CD14-positive monocyte (primary cell): ENCODE measurements at regions not wholly inside any gene's neighbourhood (a gene's known extent, or its start where the extent isn't known, plus 50 kb on each side); places are given as distances from the start of the nearest gene placed in this dataset.

Experiments used
- DNase-seq, 3 donors: peaks; one replicate each; pipeline ENCODE4 v3.0.0-alpha.2; 2011 to 2022
- H2AFZ ChIP-seq: 2 replicates; pipeline ENCODE4 v1.6.0; 2012; ENCODE audit warnings: mild to moderate bottlenecking, low read depth, low read length, inconsistent platforms; ENCODE audit not compliant: insufficient read depth, poor library complexity, severe bottlenecking
- H3K27ac ChIP-seq, 2 donors: 1 replicate in 1 of 2; 2 replicates in 1 of 2; pipeline ENCODE4 v1.5.1; 2012 to 2013; ENCODE audit warnings: low read length in 2 of 2, control low read depth in 1 of 2, inconsistent platforms in 1 of 2, low read depth in 1 of 2, mild to moderate bottlenecking in 1 of 2
- H3K27me3 ChIP-seq, 2 donors: one replicate each; pipeline versions ENCODE4 v1.6.0 to v1.6.1; 2011 to 2013; ENCODE audit warnings: low read length in 2 of 2; ENCODE audit not compliant: control insufficient read depth in 2 of 2, insufficient read depth in 2 of 2
- H3K36me3 ChIP-seq, 2 donors: replicated peaks in 1 of 2; 1 replicate in 1 of 2; 2 replicates in 1 of 2; pipeline versions ENCODE4 v1.5.1 to v1.6.1; 2012 to 2013; ENCODE audit warnings: low read length in 2 of 2, control low read depth in 1 of 2, inconsistent platforms in 1 of 2, mild to moderate bottlenecking in 1 of 2; ENCODE audit not compliant: insufficient read depth in 2 of 2, control insufficient read depth in 1 of 2
- H3K4me1 ChIP-seq, 2 donors: 1 replicate in 1 of 2; 2 replicates in 1 of 2; pipeline versions ENCODE4 v1.5.1 to v1.6.1; 2012 to 2013; ENCODE audit warnings: low read length in 2 of 2, control low read depth in 1 of 2, inconsistent platforms in 1 of 2, mild to moderate bottlenecking in 1 of 2, moderate library complexity in 1 of 2; ENCODE audit not compliant: insufficient read depth in 2 of 2, control insufficient read depth in 1 of 2
- H3K4me2 ChIP-seq: replicated peaks from 2 replicates; pipeline ENCODE3; 2012; ENCODE audit warnings: low read length, moderate library complexity, mild to moderate bottlenecking; ENCODE audit not compliant: poor library complexity, severe bottlenecking; ENCODE audit errors: extremely low read depth
- H3K4me3 ChIP-seq, 3 experiments: fragments of 200-600 bp in 1 of 3; sonication (generic) in 1 of 3; replicated peaks in 1 of 3; 1 replicate in 2 of 3; 2 replicates in 1 of 3; pipeline ENCODE4 v1.5.1; 2011 to 2013; ENCODE audit warnings: low read length in 3 of 3, mild to moderate bottlenecking in 3 of 3, control low read depth in 2 of 3, low read depth in 2 of 3, inconsistent platforms in 1 of 3, moderate library complexity in 1 of 3
- H3K79me2 ChIP-seq: 2 replicates; pipeline ENCODE4 v1.6.0; 2012; ENCODE audit warnings: mild to moderate bottlenecking, control low read depth, inconsistent platforms, low read length, moderate library complexity; ENCODE audit not compliant: insufficient read depth
- H3K9ac ChIP-seq: 2 replicates; pipeline ENCODE4 v1.6.0; 2017; ENCODE audit warnings: low read length, mild to moderate bottlenecking; ENCODE audit not compliant: insufficient read depth, poor library complexity, severe bottlenecking
- H3K9me3 ChIP-seq, 2 donors: replicated peaks in 1 of 2; 1 replicate in 1 of 2; 2 replicates in 1 of 2; pipeline versions ENCODE4 v1.5.1 to v1.6.1; 2012 to 2013; ENCODE audit warnings: low read length in 2 of 2, control low read depth in 1 of 2; ENCODE audit not compliant: control insufficient read depth in 1 of 2, insufficient read depth in 1 of 2
- H4K20me1 ChIP-seq: 2 replicates; pipeline ENCODE4 v1.6.0; 2012; ENCODE audit warnings: mild to moderate bottlenecking, low read length, control low read depth, moderate library complexity; ENCODE audit not compliant: insufficient read depth
- H3K27ac Mint-ChIP-seq, 7 donors: one replicate each; pipeline ENCODE4 v1.8.0; 2020; ENCODE audit warnings: mild to moderate bottlenecking in 7 of 7, mixed read lengths in 7 of 7, moderate library complexity in 6 of 7, inconsistent platforms in 2 of 7
- H3K27me3 Mint-ChIP-seq, 3 donors: one replicate each; pipeline ENCODE4 v1.8.0; 2021 to 2022; ENCODE audit warnings: low read depth in 3 of 3, mild to moderate bottlenecking in 3 of 3, mixed read lengths in 3 of 3, moderate library complexity in 3 of 3, inconsistent platforms in 1 of 3
- H3K36me3 Mint-ChIP-seq, 2 donors: one replicate each; pipeline ENCODE4 v1.8.0; 2020; ENCODE audit warnings: mixed read lengths in 2 of 2, inconsistent platforms in 1 of 2, mild to moderate bottlenecking in 1 of 2
- H3K4me1 Mint-ChIP-seq: one replicate; pipeline ENCODE4 v1.8.0; 2020; ENCODE audit warnings: mild to moderate bottlenecking, mixed read lengths
- H3K4me3 Mint-ChIP-seq, 2 donors: one replicate each; pipeline ENCODE4 v1.8.0; 2020; ENCODE audit warnings: mild to moderate bottlenecking in 2 of 2, mixed read lengths in 2 of 2, moderate library complexity in 1 of 2
- H3K9me3 Mint-ChIP-seq, 7 donors: one replicate each; pipeline ENCODE4 v1.8.0; 2020 to 2022; ENCODE audit warnings: mixed read lengths in 7 of 7, mild to moderate bottlenecking in 6 of 7, moderate library complexity in 6 of 7, inconsistent platforms in 2 of 7
- WGBS: methylation state at CpG from one replicate; pipeline ENCODE4 v1.1.5; 2013; ENCODE audit warnings: missing lambda C conversion rate; ENCODE audit not compliant: insufficient coverage; 5-methylcytosine and 5-hydroxymethylcytosine counted together
- intact Hi-C, 2 donors: fragments of 100-400 bp; cut with micrococcal nuclease; formaldehyde crosslinking; loops; one replicate each; pipeline versions ENCODE4 v1.15.0 to v1.15.1; 2023
- TF ChIP-seq, protein P1 (sequence below): fragments of 200-600 bp; IDR thresholded peaks from one replicate; pipeline ENCODE4 v1.8.0; 2022; ENCODE audit warnings: antibody characterized with exemption, mild to moderate bottlenecking

DNA sequence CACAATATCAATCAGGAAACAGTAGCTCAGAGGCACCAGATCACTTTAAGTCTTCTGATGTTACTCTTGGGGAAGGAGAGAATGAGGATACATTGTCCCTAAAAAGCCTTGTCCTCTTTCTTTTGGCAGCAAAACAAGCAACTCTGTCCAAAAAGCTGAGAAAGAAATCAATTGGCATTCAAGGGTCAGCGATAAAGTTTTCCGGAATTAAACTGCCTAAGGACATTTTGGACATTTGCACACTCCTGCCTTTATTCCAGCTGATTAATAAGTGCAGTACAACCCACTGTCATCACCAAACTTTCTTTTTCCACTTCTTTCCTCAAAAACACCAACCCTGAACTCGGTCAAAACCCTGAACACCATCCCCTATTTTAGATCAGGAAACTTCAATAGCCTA is 85.8 kb upstream of the FAM9A start:
- no peaks in the 10 kb centered on the region for H4K20me1 ChIP-seq
- no peak overlapping the region for H2AFZ ChIP-seq
- H3K36me3 ChIP-seq = no peaks in the 10 kb centered on the region
- H3K79me2 ChIP-seq = no peaks in the 10 kb centered on the region
- peaks cover 4 to 7% (median 7%) of the 10 kb centered on the region in 3 donors for H3K27me3 Mint-ChIP-seq
- H3K4me1 Mint-ChIP-seq = no peaks in the 10 kb centered on the region
- H3K4me3 ChIP-seq = no peak overlapping the region
- TF ChIP-seq, protein P1, sequence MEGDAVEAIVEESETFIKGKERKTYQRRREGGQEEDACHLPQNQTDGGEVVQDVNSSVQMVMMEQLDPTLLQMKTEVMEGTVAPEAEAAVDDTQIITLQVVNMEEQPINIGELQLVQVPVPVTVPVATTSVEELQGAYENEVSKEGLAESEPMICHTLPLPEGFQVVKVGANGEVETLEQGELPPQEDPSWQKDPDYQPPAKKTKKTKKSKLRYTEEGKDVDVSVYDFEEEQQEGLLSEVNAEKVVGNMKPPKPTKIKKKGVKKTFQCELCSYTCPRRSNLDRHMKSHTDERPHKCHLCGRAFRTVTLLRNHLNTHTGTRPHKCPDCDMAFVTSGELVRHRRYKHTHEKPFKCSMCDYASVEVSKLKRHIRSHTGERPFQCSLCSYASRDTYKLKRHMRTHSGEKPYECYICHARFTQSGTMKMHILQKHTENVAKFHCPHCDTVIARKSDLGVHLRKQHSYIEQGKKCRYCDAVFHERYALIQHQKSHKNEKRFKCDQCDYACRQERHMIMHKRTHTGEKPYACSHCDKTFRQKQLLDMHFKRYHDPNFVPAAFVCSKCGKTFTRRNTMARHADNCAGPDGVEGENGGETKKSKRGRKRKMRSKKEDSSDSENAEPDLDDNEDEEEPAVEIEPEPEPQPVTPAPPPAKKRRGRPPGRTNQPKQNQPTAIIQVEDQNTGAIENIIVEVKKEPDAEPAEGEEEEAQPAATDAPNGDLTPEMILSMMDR = no peak
- no peaks in the 10 kb centered on the region for H3K36me3 Mint-ChIP-seq
- H3K4me3 Mint-ChIP-seq = no peak overlapping the region
- H3K27ac ChIP-seq = no peak overlapping the region
- WGBS = 100% methylated on average over 1 of the region's 3 CpGs
- intact Hi-C loops = no loop called here
- H3K4me2 ChIP-seq = no peak overlapping the region
- no peak for DNase-seq
- peaks cover 0 to 4% (median 2%) of the 10 kb centered on the region in 7 donors for H3K9me3 Mint-ChIP-seq
- H3K9me3 ChIP-seq = peaks cover 0 to 3% of the 10 kb centered on the region in 2 donors
- H3K4me1 ChIP-seq = no peaks in the 10 kb centered on the region
- peaks cover 4 to 5% of the 10 kb centered on the region in 2 donors for H3K27me3 ChIP-seq
- no peak overlapping the region for H3K9ac ChIP-seq
- no peak overlapping the region for H3K27ac Mint-ChIP-seq

DNA sequence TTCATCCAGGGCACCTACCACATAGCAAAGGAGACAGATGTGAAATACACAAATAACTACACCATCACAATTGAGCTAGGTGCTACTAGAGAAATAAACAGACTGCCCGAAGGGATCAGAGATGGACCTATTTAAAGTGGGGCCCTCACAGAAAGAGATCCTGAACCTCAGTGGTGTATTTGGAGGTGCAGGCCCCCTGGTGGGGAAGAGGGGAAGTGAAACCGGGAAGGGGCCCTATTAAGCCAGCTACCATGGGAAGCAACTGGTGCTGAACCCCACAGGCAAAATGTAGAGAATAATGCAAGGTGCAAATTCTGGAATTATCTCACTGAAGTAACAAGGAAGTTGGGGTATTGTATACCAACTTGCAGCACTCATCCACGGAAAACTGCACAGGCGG is 78.6 kb upstream of the FAM9A start:
- no peaks in the 10 kb centered on the region for H3K9me3 ChIP-seq
- intact Hi-C loops = no loop called here
- Mint-ChIP-seq H3K4me3 (no peak overlapping the region), H3K4me1 (no peaks in the 10 kb centered on the region), H3K36me3 (no peaks in the 10 kb centered on the region), H3K27ac (no peak overlapping the region), H3K27me3 (peaks cover 2 to 8% (median 6%) of the 10 kb centered on the region in 3 donors), H3K9me3 (peaks cover 0 to 2% (median 0%) of the 10 kb centered on the region in 7 donors)
- H2AFZ ChIP-seq = no peak overlapping the region
- no peak overlapping the region for H3K9ac ChIP-seq
- H3K79me2 ChIP-seq = no peaks in the 10 kb centered on the region
- H3K4me2 ChIP-seq = no peak overlapping the region
- no peak overlapping the region for H3K4me3 ChIP-seq
- H4K20me1 ChIP-seq = no peaks in the 10 kb centered on the region
- H3K4me1 ChIP-seq = no peaks in the 10 kb centered on the region
- DNase-seq = peak in 1 of 3 donors; percentile 3
- WGBS = no CpG with 5 or more reads among the region's 4 CpGs
- peaks cover 0 to 4% of the 10 kb centered on the region in 2 donors for H3K27me3 ChIP-seq
- no peak overlapping the region for H3K27ac ChIP-seq
- TF ChIP-seq, protein P1 = peak; percentile 73
- no peaks in the 10 kb centered on the region for H3K36me3 ChIP-seq
